ENCODE measurements at regions not wholly inside any gene's neighbourhood (a gene's known extent, or its start where the extent isn't known, plus 50 kb on each side); places are given as distances from the start of the nearest gene placed in this dataset.
"Not testable (repeated sequence)": the region's sequence is repeated elsewhere in the genome, so short reads cannot be mapped to it uniquely, and the experiment has no call there.

GRCh38 chr5:15012061-15012460 is 140.5 kb upstream of the ANKH start:
- DNase-seq: no peak

- DNase-seq: no peak
Measured at GRCh38 chr5:15010936-15011335, 139.4 kb upstream of the ANKH start.

GRCh38 chr5:15009420-15009819 is 137.8 kb upstream of the ANKH start:
- no peak for DNase-seq

DNA sequence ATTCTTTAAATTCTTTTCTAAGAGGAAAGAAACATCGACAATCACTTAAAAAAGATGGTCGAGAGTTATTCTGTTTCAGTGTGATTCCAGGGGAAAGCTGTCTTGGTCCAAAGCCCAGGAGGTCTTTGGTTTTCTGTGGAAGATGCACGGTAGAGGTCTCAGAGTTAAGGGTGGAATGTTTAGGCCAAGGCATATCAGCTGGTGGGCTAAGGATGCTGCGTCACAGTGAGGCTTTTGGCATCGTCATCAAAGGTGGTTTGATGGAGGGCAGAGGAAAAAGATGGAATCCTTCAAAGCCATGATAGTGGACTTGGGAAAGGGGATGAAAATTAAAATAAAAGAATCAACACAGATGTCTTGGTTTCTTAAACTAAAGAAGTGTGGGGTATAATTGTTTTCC is 137.3 kb upstream of the ANKH start:
- no peak for DNase-seq

DNA sequence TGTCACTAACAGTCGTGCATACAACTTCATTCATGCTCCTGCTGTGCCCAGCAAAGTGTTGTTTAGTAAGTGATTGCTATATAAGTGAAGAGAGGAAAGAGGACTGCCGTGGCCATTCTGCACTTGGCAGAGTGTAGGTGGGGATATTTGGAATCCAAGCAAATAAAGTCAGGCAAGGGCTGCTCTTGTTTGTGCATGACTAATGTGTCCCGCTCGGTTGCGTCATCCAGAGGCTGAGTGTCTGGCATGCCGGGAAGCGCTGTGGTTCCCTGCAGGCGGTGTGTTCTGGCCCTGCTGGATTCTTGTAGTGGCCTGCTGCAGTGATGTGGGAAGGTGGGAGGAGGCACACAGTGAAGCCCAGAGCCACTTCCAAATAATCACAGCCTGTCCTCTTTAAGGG is 136.9 kb upstream of the ANKH start:
- DNase-seq: no peak

DNA sequence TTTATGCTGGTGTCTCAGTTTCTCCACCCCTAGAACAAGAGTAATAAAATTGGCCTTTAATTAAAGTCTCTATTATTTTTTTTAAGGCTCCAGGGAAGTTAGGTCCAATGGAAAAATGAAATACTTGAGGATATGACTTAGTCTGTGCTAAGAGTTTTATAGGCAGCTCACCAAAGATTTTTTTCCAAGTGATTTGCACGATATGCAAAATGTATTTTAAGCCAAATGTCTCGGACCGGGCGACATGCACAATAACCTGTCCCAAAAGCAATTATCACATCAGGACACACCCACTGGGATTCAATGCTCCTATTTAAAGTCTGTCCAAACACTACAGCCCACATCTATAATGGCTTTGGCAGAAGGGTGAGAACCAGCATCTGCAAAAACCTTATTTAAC is 136.1 kb upstream of the ANKH start:
- DNase-seq: no peak

GRCh38 chr5:15004506-15004905 is 132.9 kb upstream of the ANKH start:
- DNase-seq: no peak

DNA sequence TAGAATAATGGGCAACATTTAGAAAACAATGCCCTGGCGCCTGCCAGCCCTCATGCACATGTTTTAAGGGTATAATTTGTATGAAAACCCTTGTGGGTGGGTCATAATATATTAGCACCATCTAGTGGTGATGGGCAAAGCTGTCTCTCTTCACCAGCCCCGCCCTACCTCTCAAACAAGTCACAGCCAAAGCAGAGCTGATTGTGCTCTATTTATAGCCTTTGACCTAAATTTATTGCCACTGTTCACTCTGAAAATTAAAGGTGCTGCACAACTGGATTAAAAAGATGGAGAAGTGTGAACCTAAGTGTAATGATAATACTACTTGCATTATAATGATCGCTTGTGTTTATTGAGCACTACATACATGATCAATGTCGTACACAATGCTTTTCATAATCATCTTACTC is 131.9 kb upstream of the ANKH start:
- peak; percentile 18 to 20 for DNase-seq

DNA sequence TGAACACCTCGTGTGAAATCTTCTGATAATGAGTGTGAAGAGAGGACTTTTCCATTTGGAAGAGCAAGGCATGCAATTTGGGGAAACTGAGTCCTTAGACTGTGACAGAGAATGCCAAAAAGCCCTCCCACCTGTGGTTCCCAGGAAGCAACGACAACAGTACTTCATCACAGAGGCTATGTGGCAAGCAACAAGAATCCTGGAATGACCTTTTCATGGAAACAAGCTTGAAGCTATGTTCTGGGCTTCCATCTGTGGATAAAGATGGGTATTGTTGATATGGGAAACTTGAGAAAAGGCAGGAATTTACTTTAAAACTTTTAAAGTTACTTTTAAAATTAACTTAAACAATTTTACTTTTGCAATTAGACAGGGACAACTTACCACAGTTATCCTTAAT is 131.2 kb upstream of the ANKH start:
- DNase-seq: no peak

DNA sequence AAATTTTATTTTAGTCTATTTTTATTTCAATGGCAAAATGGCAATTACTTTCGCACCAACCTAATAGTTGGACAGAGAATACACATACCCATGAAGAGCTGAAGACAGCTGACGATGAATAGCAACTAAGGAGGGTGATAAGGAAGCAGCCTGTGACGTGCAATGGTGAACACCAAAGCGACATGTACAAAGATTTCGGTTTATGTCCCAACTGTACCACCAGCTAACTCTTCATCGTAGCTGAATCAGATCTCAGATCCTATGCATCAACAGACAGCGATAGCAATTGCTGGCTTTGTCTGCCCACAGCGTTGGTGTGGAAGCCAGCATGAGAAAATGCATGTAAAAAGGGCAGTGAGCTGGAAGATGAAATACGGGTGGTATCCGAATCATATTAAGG is 130.6 kb upstream of the ANKH start:
- DNase-seq: no peak

- DNase-seq: no peak
Measured at GRCh38 chr5:15001517-15001916, 129.9 kb upstream of the ANKH start.

DNA sequence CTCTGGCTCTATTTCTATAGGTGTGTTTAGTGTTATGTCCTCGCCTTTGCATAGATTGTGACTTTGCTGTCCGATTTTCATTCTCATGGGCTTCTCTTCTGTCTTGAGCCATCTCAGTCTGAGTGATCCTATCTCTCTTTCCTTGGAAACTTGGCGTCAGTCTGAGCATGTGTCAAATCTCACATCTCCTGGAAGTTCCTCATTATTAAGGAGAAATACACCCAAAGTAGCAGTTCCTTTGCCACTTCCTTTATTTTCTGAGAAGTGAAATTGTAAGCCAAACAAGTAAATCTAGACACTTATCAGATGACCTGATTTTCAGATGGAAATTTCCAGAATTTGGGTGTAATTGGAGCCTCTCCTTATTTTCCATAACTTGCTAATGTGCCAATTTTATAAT is 126.9 kb upstream of the ANKH start:
- no peak for DNase-seq

DNA sequence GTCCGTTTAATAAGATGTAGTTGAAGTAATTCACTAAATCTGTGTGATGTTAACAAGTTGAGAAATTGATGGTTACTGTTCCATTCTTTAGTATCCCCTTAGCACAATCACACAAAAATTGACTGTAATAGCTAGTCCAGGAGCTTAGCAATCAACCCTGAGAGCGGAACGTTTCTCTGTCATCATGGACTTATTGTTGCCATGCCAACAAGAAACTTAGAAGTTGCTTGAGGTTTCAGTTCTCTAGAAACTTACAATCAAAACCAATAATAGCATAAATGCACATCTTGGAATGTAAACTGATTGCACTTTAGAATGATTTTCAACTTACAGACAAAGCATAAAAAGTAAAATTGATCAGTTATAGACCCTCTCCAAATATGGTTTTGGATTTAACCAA is 125.4 kb upstream of the ANKH start:
- DNase-seq: no peak

- DNase-seq: no peak
Measured at GRCh38 chr5:14995229-14995628, 123.7 kb upstream of the ANKH start.

DNA sequence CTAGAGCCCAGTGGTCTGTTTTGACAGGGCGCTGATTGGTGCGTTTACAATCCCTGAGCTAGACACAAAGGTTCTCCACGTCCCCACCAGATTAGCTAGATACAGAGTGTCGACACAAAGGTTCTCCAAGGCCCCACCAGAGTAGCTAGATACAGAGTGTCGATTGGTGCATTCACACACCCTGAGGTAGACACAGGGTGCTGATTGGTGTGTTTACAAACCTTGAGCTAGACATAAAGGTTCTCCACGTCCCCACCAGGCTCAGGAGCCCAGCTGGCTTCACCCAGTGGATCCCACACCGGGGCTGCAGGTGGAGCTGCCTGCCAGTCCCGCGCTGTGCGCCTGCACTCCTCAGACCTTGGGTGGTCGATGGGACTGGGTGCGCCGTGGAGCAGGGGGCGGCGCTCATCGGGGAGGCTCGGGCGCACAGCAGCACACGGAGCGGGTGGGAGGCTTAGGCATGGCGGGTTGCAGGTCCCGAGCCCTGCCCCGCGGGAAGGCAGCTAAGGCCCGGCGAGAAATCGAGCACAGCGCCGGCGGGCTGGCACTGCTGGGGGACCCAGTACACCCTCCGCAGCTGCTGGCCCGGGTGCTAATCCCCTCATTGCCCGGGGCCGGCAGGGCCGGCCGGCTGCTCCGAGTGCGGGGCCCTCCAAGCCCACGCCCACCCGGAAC is 122.0 kb upstream of the ANKH start:
- DNase-seq: not testable (repeated sequence)

- DNase-seq: peak; percentile 25 to 30
Measured at GRCh38 chr5:14992751-14993458, 121.3 kb upstream of the ANKH start.

GRCh38 chr5:14988223-14988622 is 116.6 kb upstream of the ANKH start:
- DNase-seq: no peak

GRCh38 chr5:14986413-14986812 is 114.8 kb upstream of the ANKH start:
- DNase-seq: no peak

DNA sequence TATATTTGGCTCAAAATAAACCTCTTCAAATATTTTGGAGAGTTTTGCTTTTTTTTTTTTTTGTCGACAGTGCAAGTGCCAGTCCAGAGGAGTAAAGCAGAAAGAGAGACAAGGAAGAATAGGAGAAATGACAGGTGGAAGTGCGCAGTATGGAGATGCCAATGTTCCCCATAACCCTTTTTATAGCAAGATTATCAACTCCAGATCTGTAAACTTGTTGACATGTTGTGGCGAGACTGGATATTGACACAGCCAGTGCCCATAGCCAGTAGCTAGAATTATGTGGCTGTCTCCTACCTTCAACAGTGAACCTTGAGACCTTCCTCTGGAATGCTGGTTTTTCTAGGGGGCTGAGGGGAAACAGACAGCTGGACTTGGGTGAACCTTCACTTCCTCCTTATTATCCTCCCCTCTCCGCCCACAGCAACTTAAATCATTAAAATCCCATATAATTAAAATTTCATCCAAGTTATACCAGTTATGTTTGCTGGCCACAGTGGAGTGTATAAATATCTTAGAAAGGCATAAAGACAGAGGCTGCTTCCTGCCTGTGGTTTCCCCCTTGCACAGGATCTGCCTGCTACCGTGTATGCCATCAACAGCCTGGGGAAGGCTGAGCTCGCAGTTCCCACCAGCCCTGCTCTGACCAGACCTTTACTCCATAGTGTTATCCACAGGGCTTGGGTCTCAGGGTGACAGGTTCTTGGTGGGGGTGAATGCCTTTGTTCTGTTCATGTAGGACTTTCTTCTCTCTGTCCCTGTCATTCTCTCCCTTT is 112.3 kb upstream of the ANKH start:
- DNase-seq: no peak

- DNase-seq: no peak
Measured at GRCh38 chr5:14980698-14981097, 109.1 kb upstream of the ANKH start.

DNA sequence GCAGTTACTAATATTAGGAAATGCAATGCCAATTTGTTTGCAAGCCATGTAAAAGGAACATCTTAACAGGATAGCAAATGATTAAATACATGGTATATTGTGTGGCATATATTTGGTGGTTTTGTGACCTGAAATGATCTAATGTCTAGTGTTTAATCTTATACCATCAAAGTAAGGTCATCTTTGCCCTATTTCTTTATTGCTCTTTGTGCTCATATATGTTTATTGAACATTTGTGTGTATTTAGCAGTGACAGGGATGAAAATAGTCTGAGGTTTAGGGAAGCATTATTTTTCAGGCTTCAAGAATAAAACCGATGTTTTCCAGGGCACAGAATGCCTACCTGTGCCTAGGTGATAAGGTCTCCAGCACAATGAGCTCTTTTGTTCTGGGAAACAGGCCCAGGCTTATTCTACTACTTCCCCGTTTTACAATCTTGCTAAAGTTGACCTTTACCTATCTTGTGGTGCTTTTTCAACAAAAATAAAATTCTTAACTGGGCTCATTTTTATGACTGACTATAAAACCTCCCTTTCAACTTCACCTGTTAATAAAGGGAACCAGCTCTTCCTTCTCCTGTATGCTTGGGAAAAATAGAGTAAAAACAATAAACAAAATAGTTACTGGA is 105.6 kb upstream of the ANKH start:
- DNase-seq: no peak

DNA sequence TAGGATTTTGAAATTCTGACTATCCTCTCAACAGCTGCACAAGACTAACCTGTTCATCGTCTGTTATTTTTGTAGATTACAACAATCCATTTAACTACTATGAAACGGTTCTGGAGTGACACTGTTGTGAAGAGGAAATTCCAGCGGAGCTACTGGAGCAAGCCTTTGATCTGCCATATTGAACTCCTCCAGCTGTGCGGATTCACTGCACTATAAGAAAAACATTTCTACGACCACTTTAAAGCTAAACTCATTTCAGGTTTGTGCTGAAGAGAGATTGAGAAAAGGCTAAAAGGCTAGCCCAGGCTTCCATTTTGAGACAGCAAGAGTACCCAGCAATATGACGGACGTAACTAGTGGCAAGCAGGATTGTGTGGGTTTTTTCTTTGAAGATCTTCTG is 104.9 kb upstream of the ANKH start:
- no peak for DNase-seq

DNA sequence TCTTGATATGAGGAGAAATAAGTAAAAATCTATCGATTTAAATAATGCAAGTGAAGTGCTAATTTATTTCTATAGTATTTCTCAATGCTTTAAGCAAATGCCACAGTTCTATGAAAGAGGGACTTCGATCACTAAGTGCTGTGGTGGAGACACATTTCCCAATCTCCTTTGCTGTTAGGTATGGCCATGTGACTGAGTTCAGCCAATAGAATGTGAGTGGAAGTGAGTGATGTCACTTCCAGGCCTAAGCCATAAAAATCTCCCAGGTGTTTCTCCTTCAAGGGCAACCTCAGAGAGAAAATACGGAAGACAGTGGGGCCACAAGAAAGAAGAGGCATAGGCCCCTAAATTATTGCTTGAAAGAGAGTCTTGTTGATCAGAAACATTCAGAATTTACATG is 100.3 kb upstream of the ANKH start:
- DNase-seq: no peak

GRCh38 chr5:14968796-14969195 is 97.2 kb upstream of the ANKH start:
- no peak for DNase-seq

All from stimulated activated CD4-positive, alpha-beta T cell treated with anti-CD3 and anti-CD28 coated beads, Interleukin-2, amount 100 ng/mL, for 48 hours (primary cell).